H9 (cell line): ENCODE measurements at regions not wholly inside any gene's neighbourhood (a gene's known extent, or its start where the extent isn't known, plus 50 kb on each side); places are given as distances from the start of the nearest gene placed in this dataset.

Experiments used
- DNase-seq: peaks from one replicate; pipeline ENCODE4 v3.0.0-alpha.2; 2017
- H2AFZ ChIP-seq: one replicate; pipeline ENCODE4 v1.6.1; 2013; ENCODE audit warnings: mild to moderate bottlenecking, low read length, control low read depth, moderate library complexity
- H2AK5ac ChIP-seq: 2 replicates; pipeline ENCODE4 v1.6.1; 2013; ENCODE audit warnings: low read length, control low read depth, mixed read lengths; ENCODE audit not compliant: insufficient read length
- H2BK120ac ChIP-seq: one replicate; pipeline ENCODE4 v1.6.1; 2013; ENCODE audit warnings: low read depth, mild to moderate bottlenecking, low read length, control low read depth, inconsistent platforms; ENCODE audit not compliant: poor library complexity, severe bottlenecking
- H2BK12ac ChIP-seq: 2 replicates; pipeline ENCODE4 v1.6.1; 2013; ENCODE audit warnings: low read length, control low read depth, mixed read lengths, low read depth; ENCODE audit not compliant: insufficient read length
- H2BK15ac ChIP-seq: 2 replicates; pipeline ENCODE4 v1.6.1; 2013; ENCODE audit warnings: low read depth, low read length, control low read depth
- H2BK20ac ChIP-seq: one replicate; pipeline ENCODE4 v1.6.1; 2013; ENCODE audit warnings: low read depth, mild to moderate bottlenecking, low read length, control low read depth, inconsistent platforms; ENCODE audit not compliant: poor library complexity, severe bottlenecking
- H2BK5ac ChIP-seq: 2 replicates; pipeline ENCODE4 v1.6.1; 2013; ENCODE audit warnings: low read length, control low read depth, mixed read lengths; ENCODE audit not compliant: insufficient read length
- H3K14ac ChIP-seq: 2 replicates; pipeline ENCODE4 v1.6.1; 2013; ENCODE audit warnings: low read length, control low read depth; ENCODE audit not compliant: insufficient read depth
- H3K18ac ChIP-seq: 2 replicates; pipeline ENCODE4 v1.6.1; 2013; ENCODE audit warnings: low read depth, mild to moderate bottlenecking, mixed read lengths, low read length, control low read depth; ENCODE audit not compliant: insufficient read length
- H3K23ac ChIP-seq: 2 replicates; pipeline ENCODE4 v1.6.1; 2013; ENCODE audit warnings: low read length, control low read depth, mixed read lengths, low read depth; ENCODE audit not compliant: insufficient read length
- H3K23me2 ChIP-seq: 2 replicates; pipeline ENCODE4 v1.6.1; 2013; ENCODE audit warnings: low read depth, mild to moderate bottlenecking, mixed read lengths, low read length, control low read depth; ENCODE audit not compliant: insufficient read length, poor library complexity, severe bottlenecking
- H3K27ac ChIP-seq: 2 replicates; pipeline ENCODE4 v1.5.1; 2013; ENCODE audit warnings: low read length, control low read depth, mixed read lengths, low read depth; ENCODE audit not compliant: insufficient read length
- H3K27me3 ChIP-seq: 2 replicates; pipeline ENCODE4 v1.6.1; 2013; ENCODE audit warnings: low read length, control low read depth, inconsistent platforms; ENCODE audit not compliant: insufficient read depth
- H3K4ac ChIP-seq: 2 replicates; pipeline ENCODE4 v1.6.1; 2013; ENCODE audit warnings: low read depth, mild to moderate bottlenecking, control low read depth, inconsistent platforms, low read length, moderate library complexity
- H3K4me1 ChIP-seq: 2 replicates; pipeline ENCODE4 v1.6.1; 2013; ENCODE audit warnings: low read length, control low read depth, inconsistent platforms; ENCODE audit not compliant: insufficient read depth
- H3K4me2 ChIP-seq: 2 replicates; pipeline ENCODE4 v1.6.1; 2013; ENCODE audit warnings: low read length, control low read depth, mixed read lengths; ENCODE audit not compliant: insufficient read length, insufficient read depth
- H3K56ac ChIP-seq: 2 replicates; pipeline ENCODE4 v1.6.1; 2013; ENCODE audit warnings: low read depth, mild to moderate bottlenecking, mixed read lengths, low read length, control low read depth; ENCODE audit not compliant: insufficient read length
- H3K79me1 ChIP-seq: 2 replicates; pipeline ENCODE4 v1.6.1; 2013; ENCODE audit warnings: low read depth, mild to moderate bottlenecking, moderate library complexity, low read length, control low read depth, inconsistent platforms; ENCODE audit not compliant: insufficient read depth, poor library complexity, severe bottlenecking
- H3K79me2 ChIP-seq: 2 replicates; pipeline ENCODE4 v1.6.1; 2013; ENCODE audit warnings: low read length, control low read depth, inconsistent platforms; ENCODE audit not compliant: insufficient read depth
- H3K9ac ChIP-seq: 2 replicates; pipeline ENCODE4 v1.6.1; 2013; ENCODE audit warnings: low read length, control low read depth, mixed read lengths; ENCODE audit not compliant: insufficient read length; ENCODE audit errors: extremely low read depth
- H3K9me3 ChIP-seq: one replicate; pipeline ENCODE4 v1.6.1; 2013; ENCODE audit warnings: low read depth, low read length, inconsistent platforms; ENCODE audit not compliant: control insufficient read depth
- H3T11ph ChIP-seq: one replicate; pipeline ENCODE4 v1.6.1; 2013; ENCODE audit warnings: mild to moderate bottlenecking, low read length, control low read depth, inconsistent platforms
- H4K20me1 ChIP-seq: one replicate; pipeline ENCODE4 v1.6.1; 2013; ENCODE audit not compliant: control insufficient read depth, insufficient read length, insufficient read depth
- H4K5ac ChIP-seq: 2 replicates; pipeline ENCODE4 v1.6.1; 2013; ENCODE audit warnings: low read depth, mild to moderate bottlenecking, mixed read lengths, low read length, control low read depth; ENCODE audit not compliant: insufficient read length
- H4K8ac ChIP-seq: replicated peaks from 2 replicates; pipeline ENCODE4 v1.6.1; 2013; ENCODE audit warnings: low read length, control low read depth, mixed read lengths, low read depth; ENCODE audit not compliant: insufficient read length
- H4K91ac ChIP-seq: 2 replicates; pipeline ENCODE4 v1.6.1; 2013; ENCODE audit warnings: low read depth, mild to moderate bottlenecking, moderate library complexity, mixed read lengths, low read length, control low read depth; ENCODE audit not compliant: insufficient read length
- H3K27ac Mint-ChIP-seq, 3 experiments: 2 replicates in 2 of 3; 3 replicates in 1 of 3; pipeline ENCODE4 v1.8.0; 2020 to 2021; ENCODE audit warnings: mixed read lengths in 3 of 3, mild to moderate bottlenecking in 1 of 3, moderate library complexity in 1 of 3
- H3K27me3 Mint-ChIP-seq: 2 replicates; pipeline ENCODE4 v1.8.0; 2021; ENCODE audit warnings: low read depth, mild to moderate bottlenecking, moderate library complexity, mixed read lengths
- H3K36me3 Mint-ChIP-seq, 3 experiments: 2 replicates in 2 of 3; 3 replicates in 1 of 3; pipeline ENCODE4 v1.8.0; 2020 to 2021; ENCODE audit warnings: low read depth in 3 of 3, mixed read lengths in 3 of 3; ENCODE audit not compliant: insufficient read depth in 1 of 3
- H3K4me1 Mint-ChIP-seq, 2 experiments: 2 replicates each; pipeline ENCODE4 v1.8.0; 2020; ENCODE audit warnings: mixed read lengths in 2 of 2
- H3K4me3 Mint-ChIP-seq, 2 experiments: 2 replicates in 1 of 2; 3 replicates in 1 of 2; pipeline ENCODE4 v1.8.0; 2020 to 2021; ENCODE audit warnings: mild to moderate bottlenecking in 2 of 2, mixed read lengths in 2 of 2, moderate library complexity in 1 of 2
- H3K9me3 Mint-ChIP-seq, 2 experiments: 2 replicates in 1 of 2; 3 replicates in 1 of 2; pipeline ENCODE4 v1.8.0; 2020; ENCODE audit warnings: mild to moderate bottlenecking in 2 of 2, mixed read lengths in 2 of 2, moderate library complexity in 1 of 2
- WGBS: extraction: QIAGEN DNeasy Blood & Tissue Kit; methylation state at CpG from one replicate; pipeline ENCODE4 v1.1.7; 2013; ENCODE audit warnings: missing lambda C conversion rate, low lambda C conversion rate, mixed read lengths; ENCODE audit not compliant: insufficient read length; ENCODE audit errors: extremely low coverage; 5-methylcytosine and 5-hydroxymethylcytosine counted together
- TF ChIP-seq, protein P1 (sequence below): fragments of 200-600 bp; sonication (generic); conservative IDR thresholded peaks from 3 replicates; pipeline ENCODE4 v1.8.0; 2021; ENCODE audit warnings: antibody characterized with exemption, mild to moderate bottlenecking

DNA sequence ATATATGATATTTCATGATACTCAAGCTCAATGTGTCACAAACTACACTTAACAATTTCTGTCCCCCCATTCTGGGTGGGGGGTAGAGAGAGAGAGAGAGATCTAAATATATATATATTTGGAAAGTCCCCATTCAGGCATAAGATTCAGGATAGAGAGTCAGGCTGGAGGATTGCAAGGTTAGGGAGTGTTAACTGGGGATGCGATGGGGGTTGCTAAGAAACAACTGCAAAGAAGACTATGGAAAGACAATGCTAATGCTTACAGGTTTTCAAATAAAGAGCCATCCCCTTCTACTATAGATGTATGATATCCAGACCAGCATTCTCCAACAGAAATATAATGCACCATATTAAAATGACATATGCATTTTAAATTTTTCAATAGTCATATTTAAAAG is 79.2 kb upstream of the OR5AK2 start:
- H3K36me3 Mint-ChIP-seq, result no peaks in the 10 kb centered on the region; a peak in 1 of 7 replicates
- no peak for DNase-seq
- peaks cover 8% of the 10 kb centered on the region in 2 experiments; a peak in 4 of 5 replicates for H3K9me3 Mint-ChIP-seq
- TF ChIP-seq, protein P1, sequence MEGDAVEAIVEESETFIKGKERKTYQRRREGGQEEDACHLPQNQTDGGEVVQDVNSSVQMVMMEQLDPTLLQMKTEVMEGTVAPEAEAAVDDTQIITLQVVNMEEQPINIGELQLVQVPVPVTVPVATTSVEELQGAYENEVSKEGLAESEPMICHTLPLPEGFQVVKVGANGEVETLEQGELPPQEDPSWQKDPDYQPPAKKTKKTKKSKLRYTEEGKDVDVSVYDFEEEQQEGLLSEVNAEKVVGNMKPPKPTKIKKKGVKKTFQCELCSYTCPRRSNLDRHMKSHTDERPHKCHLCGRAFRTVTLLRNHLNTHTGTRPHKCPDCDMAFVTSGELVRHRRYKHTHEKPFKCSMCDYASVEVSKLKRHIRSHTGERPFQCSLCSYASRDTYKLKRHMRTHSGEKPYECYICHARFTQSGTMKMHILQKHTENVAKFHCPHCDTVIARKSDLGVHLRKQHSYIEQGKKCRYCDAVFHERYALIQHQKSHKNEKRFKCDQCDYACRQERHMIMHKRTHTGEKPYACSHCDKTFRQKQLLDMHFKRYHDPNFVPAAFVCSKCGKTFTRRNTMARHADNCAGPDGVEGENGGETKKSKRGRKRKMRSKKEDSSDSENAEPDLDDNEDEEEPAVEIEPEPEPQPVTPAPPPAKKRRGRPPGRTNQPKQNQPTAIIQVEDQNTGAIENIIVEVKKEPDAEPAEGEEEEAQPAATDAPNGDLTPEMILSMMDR, result no peak
- Histone ChIP-seq H3K79me1 (no peaks in the 10 kb centered on the region), H2BK12ac (no peak overlapping the region), H3K18ac (no peak overlapping the region), H3K4me1 (no peaks in the 10 kb centered on the region), H2AK5ac (no peak overlapping the region), H2BK120ac (no peak overlapping the region), H3K23me2 (no peaks in the 10 kb centered on the region), H3K14ac (no peak overlapping the region), H4K91ac (no peak overlapping the region), H3K23ac (no peak overlapping the region), H2BK5ac (no peak overlapping the region), H3K56ac (no peak overlapping the region), H2BK15ac (no peak overlapping the region), H3K4ac (no peak overlapping the region), H3K27ac (no peak overlapping the region), H4K5ac (no peak overlapping the region), H2BK20ac (no peak overlapping the region), H2AFZ (no peak overlapping the region), H3K27me3 (no peaks in the 10 kb centered on the region), H3K4me2 (no peak overlapping the region), H3K79me2 (no peaks in the 10 kb centered on the region), H3K9ac (no peak overlapping the region), H4K8ac (no peak overlapping the region), H4K20me1 (no peaks in the 10 kb centered on the region), H3K9me3 (peaks cover 9% of the 10 kb centered on the region), H3T11ph (no peak overlapping the region)
- no peak overlapping the region for H3K27ac Mint-ChIP-seq
- no CpG with 5 or more reads among the region's 1 CpG for WGBS
- H3K4me3 Mint-ChIP-seq, result no peak overlapping the region
- no peaks in the 10 kb centered on the region for H3K27me3 Mint-ChIP-seq
- no peaks in the 10 kb centered on the region for H3K4me1 Mint-ChIP-seq
